ENCODE measurements at regions not wholly inside any gene's neighbourhood (a gene's known extent, or its start where the extent isn't known, plus 50 kb on each side); places are given as distances from the start of the nearest gene placed in this dataset.
A peak's percentile ranks its signal among the peaks of the same experiment; 100 is the strongest.

DNA sequence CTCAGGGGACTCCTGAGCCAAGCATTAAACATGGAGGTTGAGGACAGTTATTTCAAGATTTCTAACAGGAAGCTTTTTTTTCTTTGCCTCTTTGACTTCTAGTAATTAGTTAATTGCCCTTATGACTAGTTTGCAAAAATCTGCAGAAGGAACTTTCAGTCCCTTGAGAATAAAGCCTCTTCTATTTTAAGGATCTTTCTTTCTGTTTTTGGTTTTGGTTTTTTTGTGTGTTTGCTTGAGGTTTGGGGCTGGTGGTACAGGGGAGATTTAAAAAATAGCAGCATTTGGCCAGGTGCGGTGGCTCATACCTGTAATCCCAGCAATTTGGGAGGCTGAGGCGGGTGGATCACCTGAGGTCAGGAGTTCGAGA is 259.3 kb downstream of the BMP7 start:
- H3K36me3 ChIP-seq (ENCODE audit: insufficient read depth, low read length, poor library complexity, severe bottlenecking), result no peaks in the 10 kb centered on the region
- H3K4me3 ChIP-seq (ENCODE audit: low read depth, low read length, poor library complexity, severe bottlenecking), result no peak overlapping the region
- peaks cover 7% of the 10 kb centered on the region for H3K27me3 ChIP-seq (replicated peaks; ENCODE audit: insufficient read depth, low read depth, low read length, poor library complexity)
- intact Hi-C loops (cut with micrococcal nuclease; ENCODE audit: unreplicated experiment), result no loop called here
- TF ChIP-seq, protein P1, sequence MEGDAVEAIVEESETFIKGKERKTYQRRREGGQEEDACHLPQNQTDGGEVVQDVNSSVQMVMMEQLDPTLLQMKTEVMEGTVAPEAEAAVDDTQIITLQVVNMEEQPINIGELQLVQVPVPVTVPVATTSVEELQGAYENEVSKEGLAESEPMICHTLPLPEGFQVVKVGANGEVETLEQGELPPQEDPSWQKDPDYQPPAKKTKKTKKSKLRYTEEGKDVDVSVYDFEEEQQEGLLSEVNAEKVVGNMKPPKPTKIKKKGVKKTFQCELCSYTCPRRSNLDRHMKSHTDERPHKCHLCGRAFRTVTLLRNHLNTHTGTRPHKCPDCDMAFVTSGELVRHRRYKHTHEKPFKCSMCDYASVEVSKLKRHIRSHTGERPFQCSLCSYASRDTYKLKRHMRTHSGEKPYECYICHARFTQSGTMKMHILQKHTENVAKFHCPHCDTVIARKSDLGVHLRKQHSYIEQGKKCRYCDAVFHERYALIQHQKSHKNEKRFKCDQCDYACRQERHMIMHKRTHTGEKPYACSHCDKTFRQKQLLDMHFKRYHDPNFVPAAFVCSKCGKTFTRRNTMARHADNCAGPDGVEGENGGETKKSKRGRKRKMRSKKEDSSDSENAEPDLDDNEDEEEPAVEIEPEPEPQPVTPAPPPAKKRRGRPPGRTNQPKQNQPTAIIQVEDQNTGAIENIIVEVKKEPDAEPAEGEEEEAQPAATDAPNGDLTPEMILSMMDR (conservative IDR thresholded peaks at IDR 0.05; ENCODE audit: low read depth, low read length), result no peak
- no peak for TF ChIP-seq EZH2 (IDR thresholded peaks at IDR 0.05; ENCODE audit: borderline replicate concordance, low read depth, low read length, poor library complexity, severe bottlenecking)
- H3K27ac ChIP-seq (ENCODE audit: low read depth, low read length, poor library complexity, severe bottlenecking), result no peak overlapping the region
- ChIA-PET POLR2A (ENCODE audit: low non-redundant PET) (no interaction called here), CTCF (no interaction called here)
- no peaks in the 10 kb centered on the region for H3K9me3 ChIP-seq (ENCODE audit: low read depth, low read length, poor library complexity, severe bottlenecking)
- no TSS peak for BruUV-seq (replicated peaks)
- peak; percentile 27 for DNase-seq (ENCODE audit: low spot score)
- H3K4me1 ChIP-seq (ENCODE audit: insufficient read depth, low read length, poor library complexity, severe bottlenecking), result no peaks in the 10 kb centered on the region

DNA sequence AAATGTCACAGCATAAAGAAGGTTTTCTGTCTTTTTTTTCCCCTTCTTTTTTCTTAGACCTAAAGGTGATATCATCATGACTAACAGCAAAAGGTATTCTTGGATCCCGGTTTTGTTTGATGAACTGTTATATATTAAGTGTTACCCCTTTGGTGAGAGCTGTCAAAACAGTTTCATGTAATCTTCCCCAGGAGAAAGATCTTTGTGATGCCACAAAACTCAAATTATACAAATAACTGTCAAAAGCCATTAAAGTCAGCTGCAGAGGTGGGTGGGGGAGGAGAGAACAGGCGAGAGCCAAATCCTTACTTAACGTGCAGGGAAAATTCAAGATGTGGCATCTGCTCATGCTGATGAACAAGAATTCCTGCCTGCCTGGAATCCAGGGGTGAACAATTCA is 258.2 kb downstream of the BMP7 start:
- TF ChIP-seq, protein P1 (conservative IDR thresholded peaks at IDR 0.05; ENCODE audit: low read depth, low read length), result no peak
- no peak for TF ChIP-seq EZH2 (IDR thresholded peaks at IDR 0.05; ENCODE audit: borderline replicate concordance, low read depth, low read length, poor library complexity, severe bottlenecking)
- BruUV-seq (replicated peaks), result no TSS peak
- Histone ChIP-seq H3K27me3 (replicated peaks; ENCODE audit: insufficient read depth, low read depth, low read length, poor library complexity) (peaks cover 14% of the 10 kb centered on the region), H3K4me3 (ENCODE audit: low read depth, low read length, poor library complexity, severe bottlenecking) (no peak overlapping the region), H3K4me1 (ENCODE audit: insufficient read depth, low read length, poor library complexity, severe bottlenecking) (no peaks in the 10 kb centered on the region), H3K36me3 (ENCODE audit: insufficient read depth, low read length, poor library complexity, severe bottlenecking) (no peaks in the 10 kb centered on the region), H3K27ac (ENCODE audit: low read depth, low read length, poor library complexity, severe bottlenecking) (no peak overlapping the region), H3K9me3 (ENCODE audit: low read depth, low read length, poor library complexity, severe bottlenecking) (no peaks in the 10 kb centered on the region)
- intact Hi-C loops (cut with micrococcal nuclease; ENCODE audit: unreplicated experiment), result no loop called here
- POLR2A ChIA-PET (ENCODE audit: low non-redundant PET), result no interaction called here
- DNase-seq (ENCODE audit: low spot score), result no peak
- CTCF ChIA-PET, result interaction anchor here (0.6 kb wide), 1 partner anchor 621 kb away, joined by 3 read pairs; no protein-coding TSS in a partner anchor

DNA sequence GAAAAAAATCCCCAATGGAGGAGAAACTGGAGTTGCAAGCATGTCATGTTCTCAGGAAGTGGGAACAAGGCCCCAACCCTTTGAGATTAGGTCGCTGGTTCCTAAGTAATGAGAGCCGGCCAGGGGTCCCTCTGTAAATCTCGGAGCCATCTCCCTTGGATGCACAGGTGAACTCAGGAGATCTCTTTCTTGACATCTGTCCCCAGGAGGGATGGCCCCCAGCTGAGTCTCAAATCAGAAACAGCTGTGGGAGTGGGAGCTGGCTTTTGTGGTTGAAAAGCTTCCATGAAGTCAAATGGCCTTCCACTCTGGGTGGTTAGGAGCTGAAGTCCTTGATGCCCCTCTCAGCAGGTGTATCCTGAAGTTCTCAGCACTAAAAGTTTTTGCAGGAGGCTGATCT is 257.1 kb downstream of the BMP7 start:
- TF ChIP-seq, protein P1 (conservative IDR thresholded peaks at IDR 0.05; ENCODE audit: low read depth, low read length), result no peak
- TF ChIP-seq EZH2 (IDR thresholded peaks at IDR 0.05; ENCODE audit: borderline replicate concordance, low read depth, low read length, poor library complexity, severe bottlenecking), result no peak
- H3K4me1 ChIP-seq (ENCODE audit: insufficient read depth, low read length, poor library complexity, severe bottlenecking), result no peaks in the 10 kb centered on the region
- H3K4me3 ChIP-seq (ENCODE audit: low read depth, low read length, poor library complexity, severe bottlenecking), result no peak overlapping the region
- ChIA-PET CTCF (no interaction called here), POLR2A (ENCODE audit: low non-redundant PET) (no interaction called here)
- H3K36me3 ChIP-seq (ENCODE audit: insufficient read depth, low read length, poor library complexity, severe bottlenecking), result no peaks in the 10 kb centered on the region
- peaks cover 24% of the 10 kb centered on the region for H3K27me3 ChIP-seq (replicated peaks; ENCODE audit: insufficient read depth, low read depth, low read length, poor library complexity)
- no peaks in the 10 kb centered on the region for H3K9me3 ChIP-seq (ENCODE audit: low read depth, low read length, poor library complexity, severe bottlenecking)
- intact Hi-C loops (cut with micrococcal nuclease; ENCODE audit: unreplicated experiment), result no loop called here
- no peak overlapping the region for H3K27ac ChIP-seq (ENCODE audit: low read depth, low read length, poor library complexity, severe bottlenecking)
- no peak for DNase-seq (ENCODE audit: low spot score)
- BruUV-seq (replicated peaks), result no TSS peak
